HepG2 (cell line): ENCODE measurements at regions not wholly inside any gene's neighbourhood (a gene's known extent, or its start where the extent isn't known, plus 50 kb on each side); places are given as distances from the start of the nearest gene placed in this dataset.

Source experiments
- ATAC-seq: fragments of 200-7000 bp; cut with Tn5 transposase; 3 replicates; pipeline ENCODE4 v1.9.1; 2020; ENCODE audit warnings: mild to moderate bottlenecking, moderate library complexity
- BruUV-seq: library from RNA; stranded (reverse); fragments of 400-500 nt; replicated peaks from 2 replicates; lab custom pipeline; 2021; lab: Mats Ljungman, UMichigan
- CTCF ChIA-PET: fragments of 300-600 bp; formaldehyde crosslinking; extraction: SDS; loops from one replicate; lab custom pipeline; 2021; ENCODE audit warnings: low total read pairs, inconsistent platforms, low intra/inter-chr PET ratio; lab: Yijun Ruan, JAX
- POLR2A ChIA-PET: fragments of 350-600 bp; sonication (Branson Sonifier 250); formaldehyde crosslinking; loops from one replicate; lab custom pipeline; 2020; ENCODE audit warnings: antibody characterized with exemption, inconsistent platforms; lab: Yijun Ruan, JAX
- DNase-seq: peaks from one replicate; pipeline ENCODE4 v3.0.0-alpha.2; 2015; ENCODE audit warnings: low spot score
- FAIRE-seq: peaks from 3 replicates; lab custom pipeline; 2011; peaks lifted over from hg19 to GRCh38; lab: Jason Lieb, UNC
- H2AFZ ChIP-seq: one replicate; pipeline ENCODE4 v1.6.1; 2011; ENCODE audit warnings: low read length, inconsistent platforms
- H3K27ac ChIP-seq: fragments of 300-600 bp; 3 replicates; pipeline ENCODE4 v1.8.0; 2011; ENCODE audit warnings: mixed run types, mild to moderate bottlenecking, mixed read lengths, low read length, inconsistent platforms; ENCODE audit not compliant: insufficient read depth; ENCODE audit errors: extremely low read length
- H3K27me3 ChIP-seq, 2 experiments: fragments of 200-600 bp in 1 of 2; 2 replicates in 1 of 2; 3 replicates in 1 of 2; pipeline versions ENCODE4 v1.6.0 to v1.8.0; 2011; ENCODE audit warnings: low read length in 2 of 2, mild to moderate bottlenecking in 2 of 2, moderate library complexity in 2 of 2, inconsistent platforms in 1 of 2; ENCODE audit not compliant: insufficient read depth in 2 of 2, control insufficient read depth in 1 of 2
- H3K36me3 ChIP-seq, 2 experiments: fragments of 200-600 bp in 1 of 2; replicated peaks in 1 of 2; 2 replicates in 1 of 2; 3 replicates in 1 of 2; pipeline versions ENCODE4 v1.5.1 to v1.8.0; 2011; ENCODE audit warnings: low read length in 2 of 2, inconsistent platforms in 1 of 2; ENCODE audit not compliant: insufficient read depth in 2 of 2, control insufficient read depth in 1 of 2
- H3K4me1 ChIP-seq: 2 replicates; pipeline ENCODE4 v1.5.1; 2012; ENCODE audit warnings: low read length, inconsistent platforms; ENCODE audit not compliant: insufficient read depth
- H3K4me2 ChIP-seq: 2 replicates; pipeline ENCODE4 v1.6.0; 2011; ENCODE audit warnings: low read depth, low read length, inconsistent platforms
- H3K4me3 ChIP-seq, 3 experiments: fragments of 200-600 bp in 1 of 3; sonication (generic), shearing (Covaris generic) in 1 of 3; replicated peaks in 1 of 3; 2 replicates each; pipeline ENCODE4 v1.5.1; 2011 to 2016; ENCODE audit warnings: low read length in 3 of 3, inconsistent platforms in 2 of 3, low read depth in 2 of 3, mild to moderate bottlenecking in 2 of 3, control low read depth in 1 of 3, mixed read lengths in 1 of 3; ENCODE audit not compliant: insufficient read depth in 1 of 3
- H3K79me2 ChIP-seq: one replicate; pipeline ENCODE4 v1.6.1; 2011; ENCODE audit warnings: low read length, inconsistent platforms; ENCODE audit not compliant: insufficient read depth
- H3K9ac ChIP-seq: 2 replicates; pipeline ENCODE4 v1.6.0; 2011; ENCODE audit warnings: mild to moderate bottlenecking, low read depth, low read length, inconsistent platforms; ENCODE audit not compliant: insufficient read depth
- H3K9me3 ChIP-seq: 2 replicates; pipeline ENCODE4 v1.5.1; 2012; ENCODE audit warnings: mild to moderate bottlenecking, low read length
- H4K20me1 ChIP-seq: 2 replicates; pipeline ENCODE4 v1.6.0; 2011; ENCODE audit warnings: inconsistent platforms, mild to moderate bottlenecking, low read length, moderate library complexity; ENCODE audit not compliant: insufficient read depth
- LCORL ChIP-seq, 2 experiments: fragments of 450-650 bp in 1 of 2; sonication (generic) in 1 of 2; formaldehyde crosslinking in 1 of 2; IDR thresholded peaks; 2 replicates each; pipeline versions ENCODE4 v1.5.0 to v1.6.1; 2017 to 2020; ENCODE audit warnings: antibody characterized with exemption in 1 of 2, missing genetic modification reagents in 1 of 2
- NR3C1 ChIP-seq: sonication (generic); formaldehyde crosslinking; IDR thresholded peaks from 2 replicates; pipeline ENCODE4 v1.4.0; 2020; ENCODE audit warnings: missing genetic modification reagents
- SMARCC2 ChIP-seq: fragments of 450-650 bp; IDR thresholded peaks from 2 replicates; pipeline ENCODE4 v1.6.1; 2017; ENCODE audit warnings: antibody characterized with exemption, mild to moderate bottlenecking
- ZBTB42 ChIP-seq: sonication (generic); formaldehyde crosslinking; IDR thresholded peaks from 2 replicates; pipeline ENCODE4 v1.5.0; 2020; ENCODE audit warnings: mild to moderate bottlenecking, missing genetic modification reagents
- ZBTB44 ChIP-seq: sonication (generic); formaldehyde crosslinking; IDR thresholded peaks from 2 replicates; pipeline ENCODE4 v1.4.0; 2020; ENCODE audit warnings: missing genetic modification reagents
- ZEB1 ChIP-seq: IDR thresholded peaks from 2 replicates; pipeline ENCODE4 v1.6.1; 2012; ENCODE audit warnings: mild to moderate bottlenecking, low read depth, inconsistent platforms; ENCODE audit not compliant: insufficient replicate concordance
- ZFP36 ChIP-seq: fragments of 150-350 bp; IDR thresholded peaks from 2 replicates; pipeline ENCODE4 v1.6.1; 2018; ENCODE audit warnings: borderline replicate concordance, low read length, low read depth; ENCODE audit not compliant: partially characterized antibody
- ZNF235 ChIP-seq: sonication (generic); formaldehyde crosslinking; IDR thresholded peaks from 2 replicates; pipeline ENCODE4 v1.8.1; 2023; ENCODE audit warnings: mild to moderate bottlenecking, missing genetic modification reagents, borderline replicate concordance
- ZNF329 ChIP-seq: sonication (generic); formaldehyde crosslinking; IDR thresholded peaks from 2 replicates; pipeline ENCODE4 v1.9.0; 2021; ENCODE audit warnings: low read depth, mild to moderate bottlenecking, missing genetic modification reagents
- ZNF598 ChIP-seq: sonication (generic); formaldehyde crosslinking; IDR thresholded peaks from 2 replicates; pipeline ENCODE4 v1.5.1; 2020; ENCODE audit warnings: mild to moderate bottlenecking, missing genetic modification reagents, borderline replicate concordance
- ZSCAN25 ChIP-seq: sonication (generic); formaldehyde crosslinking; IDR thresholded peaks from 2 replicates; pipeline ENCODE4 v1.8.0; 2022; ENCODE audit warnings: mild to moderate bottlenecking, missing genetic modification reagents
- WGBS: methylation state at CpG from one replicate; pipeline ENCODE4 v1.1.6; 2017; ENCODE audit warnings: low lambda C conversion rate; 5-methylcytosine and 5-hydroxymethylcytosine counted together
- in situ Hi-C: cut with HindIII; loops from 2 replicates; pipeline ENCODE4 v1.10.0; 2017; ENCODE audit warnings: low pct_unique_long_range_greater_than_20kb; ENCODE audit not compliant: extremely low pct_ligation_motif_present
- intact Hi-C: fragments of 100-400 bp; cut with micrococcal nuclease; formaldehyde crosslinking; loops from one replicate; pipeline ENCODE4 v1.10.0; 2022; ENCODE audit not compliant: unreplicated experiment

GRCh38 chr10:111837985-111838384, 345.6 kb downstream of the GPAM start:
- Histone ChIP-seq H4K20me1 (no peaks in the 10 kb centered on the region), H3K4me2 (no peak overlapping the region)
- CTCF ChIA-PET, result no interaction called here
- no peak for FAIRE-seq
- TF ChIP-seq ZSCAN25 (CRISPR knock-in tag), result no peak
- TF ChIP-seq ZNF598, result no peak
- TF ChIP-seq NR3C1, result no peak
- TF ChIP-seq SMARCC2, result no peak
- TF ChIP-seq, all 625 proteins: peak for 0
- DNase-seq, result no peak
- no peaks in the 10 kb centered on the region for H3K36me3 ChIP-seq
- ATAC-seq, result no peak
- no peak overlapping the region for H3K9ac ChIP-seq
- H3K4me1 ChIP-seq, result no peaks in the 10 kb centered on the region
- no peaks in the 10 kb centered on the region; a peak in 1 of 5 replicates for H3K27me3 ChIP-seq
- no peak overlapping the region for H3K4me3 ChIP-seq
- H2AFZ ChIP-seq, result no peak overlapping the region
- H3K27ac ChIP-seq, result no peak overlapping the region
- H3K9me3 ChIP-seq, result no peaks in the 10 kb centered on the region
- no peaks in the 10 kb centered on the region for H3K79me2 ChIP-seq
- BruUV-seq, result no TSS peak
- POLR2A ChIA-PET, result no interaction called here
- intact Hi-C loops, result no loop called here
- in situ Hi-C loops, result no loop called here
- 24% methylated on average over 2 of the region's 2 CpGs for WGBS

DNA sequence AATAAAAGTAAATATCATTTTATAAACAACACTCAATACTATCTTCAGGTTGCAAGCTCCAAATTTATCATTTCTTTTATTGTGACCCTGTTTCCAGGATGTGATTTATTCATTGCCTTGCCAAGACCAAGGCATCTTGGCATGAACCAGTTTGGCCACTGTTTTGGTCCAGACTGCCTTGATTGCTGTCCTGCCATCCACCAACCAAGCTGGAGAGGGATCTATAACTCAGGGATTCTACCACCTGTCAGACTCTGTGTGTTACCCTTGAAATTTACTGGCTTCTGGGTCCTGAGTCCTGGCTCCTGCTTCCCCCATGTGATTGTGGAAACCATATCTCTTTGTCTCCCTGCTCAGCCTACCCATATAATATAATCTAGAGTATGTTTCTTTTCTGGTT, 343.0 kb downstream of the GPAM start:
- intact Hi-C loops, result no loop called here
- POLR2A ChIA-PET, result no interaction called here
- H3K36me3 ChIP-seq, result no peaks in the 10 kb centered on the region
- DNase-seq (no peak), FAIRE-seq (no peak), ATAC-seq (no peak)
- H4K20me1 ChIP-seq, result no peaks in the 10 kb centered on the region
- H3K9ac ChIP-seq, result no peak overlapping the region
- H3K27me3 ChIP-seq, result no peaks in the 10 kb centered on the region
- in situ Hi-C loops, result no loop called here
- no TSS peak for BruUV-seq
- H3K4me1 ChIP-seq, result no peaks in the 10 kb centered on the region
- H3K4me3 ChIP-seq, result no peak overlapping the region
- no peaks in the 10 kb centered on the region for H3K79me2 ChIP-seq
- no peaks in the 10 kb centered on the region for H3K9me3 ChIP-seq
- H2AFZ ChIP-seq, result no peak overlapping the region
- H3K4me2 ChIP-seq, result no peak overlapping the region
- H3K27ac ChIP-seq, result no peak overlapping the region
- TF ChIP-seq ZNF329 (CRISPR knock-in tag) (no peak), ZNF235 (CRISPR knock-in tag) (no peak), ZBTB44 (CRISPR knock-in tag) (no peak), LCORL (IDR thresholded peaks at IDR 0.05) (no peak), LCORL (CRISPR knock-in tag; IDR thresholded peaks at IDR 0.05) (no peak), ZBTB42 (CRISPR knock-in tag) (no peak), ZFP36 (no peak), ZEB1 (no peak)
- CTCF ChIA-PET, result no interaction called here
